HG02870 (cell line): ENCODE measurements at regions not wholly inside any gene's neighbourhood (a gene's known extent, or its start where the extent isn't known, plus 50 kb on each side); places are given as distances from the start of the nearest gene placed in this dataset.
"Not testable (repeated sequence)": the region's sequence is repeated elsewhere in the genome, so short reads cannot be mapped to it uniquely, and the experiment has no call there.

Experiments used
- ATAC-seq: cut with Tn5 transposase; IDR thresholded peaks from one replicate; pipeline ENCODE4 v1.9.1; 2021; ENCODE audit warnings: mild to moderate bottlenecking, moderate library complexity; ENCODE audit not compliant: unreplicated experiment

DNA sequence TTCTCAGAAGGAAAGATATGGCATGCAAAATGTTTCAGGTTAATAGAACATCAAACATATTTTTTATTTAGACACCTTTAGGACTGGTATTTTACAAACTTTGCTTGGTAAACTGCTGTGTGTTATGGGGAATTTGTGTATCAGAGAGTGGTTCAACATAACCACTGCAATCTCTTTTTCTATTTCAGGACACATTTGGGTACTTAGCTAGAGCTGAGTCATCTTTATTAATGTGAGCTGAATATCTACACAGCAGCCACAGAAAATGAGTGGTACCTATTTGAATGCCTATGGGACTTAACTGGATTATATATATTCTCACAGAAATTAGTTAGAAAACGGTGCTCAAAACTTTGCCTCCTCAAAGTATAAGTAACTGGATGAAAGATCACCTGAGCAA lies 179.8 kb downstream of the SPDYE17 start:
- ATAC-seq, result not testable (repeated sequence)

DNA sequence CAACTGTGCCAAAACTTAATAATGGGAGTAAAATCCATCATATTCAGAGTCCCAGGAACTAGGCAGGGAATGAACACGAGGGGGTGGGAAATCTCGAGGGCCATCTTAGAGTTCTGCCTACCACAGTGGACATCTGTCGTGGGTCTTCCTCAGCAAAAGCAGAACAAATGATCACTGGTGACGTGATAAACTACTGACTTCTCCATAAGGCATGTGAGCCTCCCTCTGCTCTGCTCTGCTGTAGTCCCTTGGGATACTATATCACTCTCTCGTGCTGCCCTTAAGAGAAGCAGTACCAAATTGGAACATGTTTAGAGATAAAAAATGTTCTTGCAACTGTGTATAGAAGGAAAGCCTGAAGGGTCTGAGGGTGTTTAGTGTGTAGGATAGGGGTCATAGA lies 180.5 kb downstream of the SPDYE17 start:
- ATAC-seq, result not testable (repeated sequence)

DNA sequence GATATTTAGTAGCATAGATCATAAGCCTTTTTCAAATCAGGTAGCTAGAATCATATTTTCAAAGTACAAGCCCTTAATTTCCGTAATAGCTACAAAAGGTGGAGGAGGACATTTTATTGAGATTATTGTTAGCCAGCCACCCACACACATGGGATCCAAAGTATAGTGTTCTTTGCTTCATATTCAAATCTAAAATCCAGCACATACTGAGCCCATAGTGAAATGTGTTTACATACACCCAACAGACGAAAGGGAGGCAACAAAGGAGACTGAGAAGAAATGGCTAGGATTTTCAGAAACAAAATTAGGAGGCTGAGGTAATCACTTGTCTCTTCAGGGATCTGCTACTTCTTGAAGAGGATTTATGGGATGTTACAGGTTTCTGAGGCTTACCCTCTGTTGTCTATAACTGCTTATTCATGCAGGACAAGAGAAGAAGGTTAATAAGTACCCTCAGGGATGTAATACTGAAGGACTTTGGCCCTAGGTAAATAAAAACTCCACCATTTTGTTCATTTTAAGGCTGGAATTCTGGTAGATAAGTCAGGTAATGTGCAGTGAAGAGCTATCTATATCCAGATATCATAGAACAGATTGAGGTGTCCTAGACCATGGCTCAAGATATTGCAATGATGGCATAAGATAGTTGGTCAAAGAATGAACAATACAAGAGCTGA lies 182.1 kb downstream of the SPDYE17 start:
- ATAC-seq, result not testable (repeated sequence)

DNA sequence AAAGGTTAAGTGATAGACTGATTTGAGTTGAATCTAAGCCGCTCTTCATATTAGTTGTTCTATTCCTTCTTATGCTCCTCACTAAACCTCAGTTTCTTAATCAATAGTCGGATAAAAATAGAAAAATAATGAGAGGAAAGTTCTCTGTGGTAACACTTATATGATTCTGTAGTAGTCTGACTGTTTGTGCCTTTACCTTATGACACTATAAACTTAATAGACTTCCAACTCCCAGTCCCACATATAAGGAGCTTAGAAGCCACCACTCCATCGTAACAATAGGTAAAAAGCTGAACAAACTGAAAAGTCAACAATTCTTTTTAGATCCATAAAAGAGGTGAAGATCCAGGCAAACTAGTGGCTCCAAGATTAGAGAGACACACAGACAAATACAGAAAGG lies 192.3 kb downstream of the SPDYE17 start:
- ATAC-seq, result not testable (repeated sequence)

DNA sequence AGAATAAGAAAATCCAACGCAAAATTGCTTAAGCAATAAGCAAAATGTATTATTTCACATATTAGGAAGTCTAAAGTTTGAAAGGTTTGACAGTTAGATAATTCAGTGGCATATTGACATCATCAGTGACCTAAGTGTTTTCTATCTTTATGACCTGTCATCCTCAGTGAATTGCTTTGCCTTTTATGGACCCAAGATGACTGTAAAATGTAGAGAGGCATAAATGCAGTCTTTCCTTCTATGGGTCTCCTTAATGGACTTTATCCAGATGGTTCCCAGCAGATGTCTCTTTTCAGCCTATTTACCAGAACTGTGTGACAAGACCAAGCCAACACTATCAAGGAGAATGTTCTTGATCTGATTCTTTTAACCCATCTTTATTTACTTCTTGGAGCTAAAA lies 192.9 kb downstream of the SPDYE17 start:
- ATAC-seq, result not testable (repeated sequence)

DNA sequence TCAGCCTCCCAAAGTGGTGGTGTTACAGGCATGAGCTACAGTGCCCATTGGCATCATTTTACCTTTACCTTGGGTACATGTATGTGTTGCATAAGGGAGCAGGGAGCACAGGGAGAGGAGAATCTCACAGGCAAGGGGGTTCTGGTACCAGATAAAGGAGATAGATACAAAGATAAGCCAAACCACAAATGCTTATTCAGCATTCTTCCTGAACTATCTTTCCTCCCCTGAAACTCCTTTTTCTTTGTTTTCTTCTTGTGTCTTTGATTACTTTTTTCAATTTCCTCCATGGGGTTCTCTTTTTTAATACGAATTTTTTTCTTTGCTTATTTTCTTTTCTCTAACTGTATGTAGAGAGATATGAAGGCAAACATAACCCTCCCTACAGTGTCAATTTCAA lies 193.8 kb downstream of the SPDYE17 start:
- ATAC-seq, result not testable (repeated sequence)

DNA sequence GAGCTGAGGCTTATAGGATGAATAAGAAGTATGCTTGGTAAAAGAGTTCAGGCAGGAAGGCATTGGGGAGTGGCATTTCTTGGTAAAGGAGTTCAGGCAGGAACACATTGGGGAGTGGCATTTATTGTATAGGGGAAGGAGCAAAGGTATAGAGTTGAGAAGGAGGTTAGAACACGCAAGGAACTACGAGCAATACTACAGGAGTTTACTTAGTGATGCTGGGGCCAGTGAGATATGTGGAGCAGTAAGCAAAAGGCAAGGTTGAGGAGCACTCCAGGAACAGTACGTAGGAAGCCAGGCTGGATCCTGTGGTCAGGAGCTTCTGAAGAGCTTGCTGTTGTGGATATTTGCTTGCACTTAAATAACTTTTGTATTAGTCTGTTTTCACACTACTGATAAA lies 202.2 kb upstream of the POMZP3 start:
- not testable (repeated sequence) for ATAC-seq

DNA sequence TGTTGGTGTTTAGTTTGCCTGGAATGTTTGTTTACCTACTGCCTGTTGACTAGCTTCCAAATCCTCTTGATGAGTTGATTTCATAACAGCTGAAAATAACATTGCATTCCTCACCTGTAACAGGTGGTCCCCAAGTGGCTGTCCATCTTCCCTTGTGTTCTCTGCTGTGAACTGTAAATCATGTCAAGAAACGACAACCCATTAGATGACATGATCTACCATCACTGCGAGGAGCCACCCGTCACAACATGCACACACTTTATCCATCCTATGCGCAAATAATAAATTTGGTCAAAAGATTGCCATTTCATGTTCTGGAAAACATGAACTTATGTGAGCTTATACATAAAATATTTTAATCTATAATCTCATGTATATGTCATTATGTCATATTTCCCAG lies 199.1 kb upstream of the POMZP3 start:
- not testable (repeated sequence) for ATAC-seq

DNA sequence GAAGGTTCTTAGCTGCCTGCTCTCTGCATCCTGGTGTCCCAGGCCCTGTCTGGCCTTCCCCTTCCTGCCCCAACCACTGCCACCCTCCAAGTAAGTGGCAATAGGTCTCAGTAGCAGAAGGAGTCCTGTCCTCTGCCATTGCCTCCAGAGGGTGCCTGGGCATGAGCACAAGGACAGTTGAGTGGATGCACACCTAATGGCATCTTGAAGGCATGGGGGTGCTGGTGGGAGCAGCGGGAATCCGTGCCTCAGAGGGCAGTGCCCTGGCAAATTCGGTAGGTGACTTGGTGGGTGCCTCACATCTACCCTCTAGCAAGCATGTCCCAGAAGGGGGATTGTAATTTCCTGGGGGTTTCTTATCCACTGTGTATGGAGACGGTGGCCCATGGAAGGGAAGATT lies 182.8 kb upstream of the POMZP3 start:
- not testable (repeated sequence) for ATAC-seq

DNA sequence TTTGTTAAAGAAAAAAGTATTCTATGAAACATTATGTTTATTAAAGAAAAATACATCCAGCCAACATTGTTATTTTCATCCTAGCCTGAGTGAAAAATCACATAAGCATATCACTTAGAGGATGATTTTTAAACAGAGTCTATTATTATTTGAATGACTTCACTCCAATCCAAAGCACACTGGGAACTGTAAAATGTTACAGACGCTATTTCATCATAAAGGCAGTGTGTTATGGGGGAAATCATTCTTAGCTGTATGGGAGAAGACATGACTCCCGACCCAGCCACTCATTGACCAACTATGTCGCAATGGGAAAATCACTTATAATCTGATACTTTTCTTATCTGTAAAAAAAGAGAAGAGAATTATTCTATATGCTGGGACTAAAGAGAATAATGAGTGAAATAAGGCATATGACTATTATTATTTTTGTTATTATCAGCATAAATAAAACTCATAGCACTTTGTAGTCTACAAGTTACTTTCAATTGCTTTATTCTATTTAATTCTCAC lies 180.6 kb upstream of the POMZP3 start:
- ATAC-seq, result not testable (repeated sequence)

DNA sequence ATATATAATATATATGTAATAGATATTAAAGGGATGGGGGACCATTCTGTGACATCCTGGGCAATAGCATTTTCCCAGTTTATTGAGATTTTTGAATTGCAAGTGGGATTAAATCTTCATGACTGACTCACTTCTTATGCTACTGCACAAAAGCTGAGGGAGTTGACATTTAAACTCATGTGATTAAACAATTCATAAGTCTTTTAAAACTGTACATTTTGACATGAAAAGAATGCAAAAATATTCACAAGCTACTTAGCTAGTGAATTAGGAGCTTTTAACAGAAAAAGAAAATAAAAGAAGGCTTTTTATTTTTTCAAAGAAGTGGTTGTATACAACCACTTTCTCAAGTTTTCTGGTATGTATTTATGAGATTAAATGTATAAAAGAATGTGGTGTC lies 179.4 kb upstream of the POMZP3 start:
- ATAC-seq, result not testable (repeated sequence)

DNA sequence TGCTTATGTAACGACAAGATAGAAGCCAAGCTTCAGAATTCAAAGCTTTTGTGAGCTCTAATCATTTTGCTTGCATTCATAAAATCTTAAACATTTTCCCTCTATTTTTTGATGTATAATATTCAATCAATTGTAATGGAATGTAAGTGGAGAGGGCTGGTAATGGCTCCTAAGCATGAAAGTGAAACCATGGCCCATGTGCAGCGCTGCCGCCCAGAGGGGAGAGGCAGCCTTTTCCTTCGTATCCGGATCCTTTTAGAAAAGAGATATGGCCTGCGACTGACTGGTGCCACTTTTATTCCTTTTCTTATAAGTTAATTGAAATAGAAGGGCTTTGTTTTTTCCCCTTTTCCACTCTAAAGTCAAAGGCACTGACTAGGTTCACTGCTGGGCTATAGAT lies 178.9 kb upstream of the POMZP3 start:
- not testable (repeated sequence) for ATAC-seq

DNA sequence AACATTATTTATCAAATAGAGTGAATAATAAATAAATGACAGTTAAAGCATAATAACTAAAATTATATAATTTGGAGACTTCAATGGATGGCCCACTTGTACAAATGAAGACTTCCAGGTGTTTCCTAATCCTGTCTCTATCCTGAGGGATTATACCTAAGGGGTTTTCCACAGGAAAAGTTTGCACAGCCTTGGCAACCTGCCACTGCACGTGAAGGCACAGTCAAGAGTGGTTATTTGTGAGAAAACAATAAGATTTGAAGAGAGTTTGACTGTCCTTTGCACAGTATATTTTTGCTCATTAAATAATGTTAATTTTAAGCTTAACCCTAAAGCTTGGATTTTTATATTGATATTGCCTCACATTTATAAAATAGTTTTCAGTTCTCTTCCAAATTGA lies 178.2 kb upstream of the POMZP3 start:
- not testable (repeated sequence) for ATAC-seq

DNA sequence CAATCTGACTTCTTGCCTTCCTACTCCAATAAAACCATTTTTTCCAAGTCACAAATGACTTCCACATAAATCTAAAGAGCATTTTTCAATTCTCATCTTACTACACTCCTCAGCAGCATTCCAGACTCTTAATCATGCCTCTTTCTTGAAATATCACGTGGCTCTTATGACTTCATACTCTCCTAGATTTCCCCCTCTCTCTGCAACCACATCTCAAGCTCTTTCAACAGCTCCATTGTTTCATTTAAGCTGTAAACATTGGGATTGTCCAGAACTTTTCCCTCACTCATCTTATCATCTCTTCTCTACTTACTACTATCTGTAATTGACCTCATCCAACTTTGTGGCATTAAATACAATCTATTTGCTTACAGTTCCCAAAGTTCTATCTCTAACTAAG lies 170.6 kb upstream of the POMZP3 start:
- ATAC-seq, result not testable (repeated sequence)

DNA sequence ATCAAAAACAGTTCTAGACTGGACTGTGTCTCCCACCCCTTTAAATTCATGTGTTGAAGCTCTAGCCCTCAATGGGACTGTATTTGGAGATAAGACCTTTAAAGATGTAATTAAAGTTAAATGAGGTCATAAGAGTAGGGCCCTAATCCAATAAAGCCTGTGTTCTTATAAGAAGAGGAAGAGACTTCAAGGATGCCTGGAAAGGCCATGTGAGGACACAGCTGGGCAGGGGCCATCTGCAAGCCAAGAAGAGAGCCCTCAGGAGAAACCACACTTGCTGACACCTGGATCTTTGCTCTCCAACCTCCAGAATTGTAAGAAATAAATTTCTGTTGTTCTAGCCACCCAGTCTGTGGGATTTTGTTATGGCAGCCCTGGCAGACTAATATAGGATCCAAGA lies 153.6 kb upstream of the POMZP3 start:
- not testable (repeated sequence) for ATAC-seq

DNA sequence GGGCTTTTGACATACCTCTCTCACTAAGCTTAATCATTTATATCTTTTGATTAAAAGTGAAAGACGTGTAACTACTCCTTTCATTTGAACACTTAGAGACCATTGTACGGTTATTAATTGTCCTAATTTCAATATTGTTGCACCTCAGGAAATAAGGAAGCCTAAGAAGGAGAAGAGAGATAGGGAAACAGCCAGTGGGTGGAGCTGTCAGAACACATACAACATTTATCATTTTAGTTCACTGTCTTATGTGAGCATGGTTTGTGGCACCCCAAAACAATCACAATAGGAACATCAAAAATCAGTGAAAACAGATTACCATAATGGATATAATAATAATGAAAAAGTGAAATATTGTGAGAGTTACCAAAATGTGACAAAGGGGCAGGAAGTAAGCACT lies 147.2 kb upstream of the POMZP3 start:
- not testable (repeated sequence) for ATAC-seq

DNA sequence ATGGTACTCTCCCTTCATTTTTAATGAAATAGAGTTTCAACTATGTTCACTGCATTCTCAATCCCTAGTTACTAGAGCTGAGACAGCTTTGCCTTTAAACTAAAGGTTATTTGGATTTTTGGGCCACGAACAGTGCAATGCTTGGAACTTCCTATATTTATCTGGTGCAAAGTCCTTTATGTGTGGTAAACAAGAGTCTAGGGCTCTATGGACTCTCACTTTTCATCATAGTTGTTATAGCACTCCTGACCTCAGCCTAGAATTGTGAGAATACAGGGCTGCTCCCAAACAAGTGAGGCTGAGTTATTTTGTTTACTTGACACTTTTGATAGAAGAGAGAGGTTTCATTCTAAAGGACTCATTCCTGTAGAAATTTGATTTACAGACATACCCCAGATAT lies 144.9 kb upstream of the POMZP3 start:
- ATAC-seq, result not testable (repeated sequence)

DNA sequence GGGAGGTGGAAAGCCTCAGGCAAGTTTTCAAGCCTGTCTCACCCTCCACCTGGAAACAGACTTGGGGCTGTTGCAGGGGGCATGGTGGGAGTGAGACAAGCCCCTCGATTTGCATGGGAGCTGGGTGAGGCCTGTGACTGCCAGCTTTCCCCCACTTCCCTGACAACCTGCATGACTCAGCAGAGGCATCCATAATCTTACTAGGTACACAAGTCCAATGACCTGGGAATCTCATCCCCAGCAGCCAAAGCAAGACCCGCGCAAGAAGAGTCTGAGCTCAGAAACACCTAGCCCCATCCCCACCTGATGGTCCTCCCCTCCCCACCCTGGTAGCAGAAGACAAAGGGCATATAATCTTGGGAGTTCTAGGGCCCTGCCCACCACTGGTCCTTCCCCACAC lies 136.9 kb upstream of the POMZP3 start:
- not testable (repeated sequence) for ATAC-seq

DNA sequence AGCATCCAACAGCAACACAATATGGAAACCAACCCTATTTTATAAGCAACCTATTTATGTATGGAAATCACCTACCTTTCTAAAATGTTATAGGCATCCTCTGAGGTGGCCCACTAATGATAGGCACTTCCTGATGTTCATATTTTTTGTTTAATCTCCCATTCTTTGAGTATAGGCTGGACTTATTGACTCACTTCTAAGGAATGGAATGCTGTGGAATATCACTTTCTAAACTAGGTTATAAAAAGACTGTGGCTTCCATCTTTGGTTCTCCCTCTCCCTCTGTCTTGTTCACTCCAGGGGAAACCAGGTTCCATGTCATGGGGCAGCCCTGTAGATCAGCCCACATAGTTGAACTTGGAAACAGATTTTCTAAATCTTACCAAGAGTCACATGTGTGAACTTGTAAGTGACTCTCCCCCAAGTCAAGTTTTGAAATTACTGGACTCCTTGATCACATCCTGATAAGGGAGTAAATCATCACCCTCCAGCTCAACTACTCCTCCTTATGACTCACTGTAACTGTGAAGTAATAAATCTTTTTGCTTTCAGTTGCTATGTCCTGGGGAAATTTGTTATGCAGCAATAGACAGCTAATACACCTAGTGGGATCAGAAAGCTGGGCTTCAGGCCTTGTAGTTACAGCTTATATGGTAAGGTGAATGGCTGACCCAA lies 133.6 kb upstream of the POMZP3 start:
- not testable (repeated sequence) for ATAC-seq

DNA sequence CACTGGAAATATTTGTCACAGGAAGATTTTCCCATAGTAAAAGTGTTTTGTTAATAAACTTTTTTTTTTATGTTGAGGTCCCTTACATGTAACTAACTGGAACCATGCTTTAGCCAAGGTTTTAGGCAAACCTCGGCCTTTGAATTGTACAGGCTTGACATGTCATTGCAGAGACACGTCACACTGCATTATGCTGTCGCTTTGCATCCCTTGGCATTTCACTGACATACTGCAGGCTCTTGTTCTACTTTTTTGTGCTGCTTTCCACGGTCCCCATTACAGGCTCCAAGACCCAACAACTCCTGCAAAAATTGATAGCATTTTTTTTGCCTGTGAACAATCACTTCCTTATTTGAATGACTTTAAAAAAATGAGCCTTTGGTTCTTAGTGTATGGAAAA lies 112.5 kb upstream of the POMZP3 start:
- not testable (repeated sequence) for ATAC-seq

DNA sequence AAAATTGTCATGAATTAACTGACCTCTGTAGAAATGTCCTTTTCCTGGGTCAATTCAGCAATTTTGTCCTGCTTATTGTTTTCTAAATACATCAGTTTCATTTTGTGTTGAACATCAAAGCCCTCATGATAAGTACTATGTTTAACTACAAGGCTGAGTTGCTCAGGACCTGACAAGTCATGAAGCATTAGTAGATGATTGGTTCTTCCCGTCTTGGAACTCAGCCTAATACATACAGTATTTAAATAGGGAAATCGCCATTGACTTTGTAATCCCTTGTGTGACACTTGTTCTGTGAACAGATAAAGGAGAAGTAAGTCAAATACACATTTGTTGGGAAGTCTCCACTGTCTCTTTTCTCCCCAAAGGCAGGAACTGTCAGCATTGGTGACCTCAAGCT lies 109.6 kb upstream of the POMZP3 start:
- not testable (repeated sequence) for ATAC-seq

DNA sequence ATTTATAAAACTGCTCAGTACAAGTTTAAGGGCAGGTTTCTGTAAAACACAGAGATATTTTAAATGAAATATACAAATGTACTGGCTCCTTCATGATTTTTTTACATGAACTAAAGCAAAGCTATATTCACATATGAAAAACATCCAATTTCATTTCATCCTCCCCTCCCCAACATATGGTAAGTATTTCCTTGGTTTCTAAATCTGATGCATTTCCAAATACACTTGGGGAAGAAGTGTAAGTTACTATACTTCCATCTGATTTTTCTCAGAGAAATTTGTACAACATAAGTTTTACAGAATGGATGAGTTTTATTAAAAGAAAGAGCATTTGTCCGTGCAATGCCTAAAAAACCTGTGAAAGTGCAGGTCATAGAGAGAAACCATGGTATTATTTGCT lies 109.0 kb upstream of the POMZP3 start:
- not testable (repeated sequence) for ATAC-seq
